T-cell (primary cell): ENCODE measurements at regions not wholly inside any gene's neighbourhood (a gene's known extent, or its start where the extent isn't known, plus 50 kb on each side); places are given as distances from the start of the nearest gene placed in this dataset.

Source experiments
- ATAC-seq, 4 experiments: fragments of 200-7000 bp in 3 of 4; fragments of 150-1000 bp in 1 of 4; cut with Tn5 transposase; replicated peaks in 1 of 4; 1 replicate in 3 of 4; 2 replicates in 1 of 4; pipeline ENCODE4 v1.10.0; 2021; ENCODE audit warnings: moderate library complexity in 3 of 4, mild to moderate bottlenecking in 2 of 4, moderate number of reproducible peaks in 1 of 4
- CTCF ChIA-PET, 2 donors: fragments of 300-600 bp; sonication (Branson Sonifier 250); formaldehyde crosslinking; loops; one replicate each; lab custom pipeline; 2022; ENCODE audit warnings: antibody characterized with exemption in 2 of 2; lab: Charles Lee
- POLR2A ChIA-PET, 2 donors: fragments of 300-600 bp; sonication (Branson Sonifier 250); formaldehyde crosslinking; loops; one replicate each; lab custom pipeline; 2022; ENCODE audit warnings: antibody characterized with exemption in 2 of 2; lab: Charles Lee
- DNase-seq, 35 experiments: peaks; one replicate each; pipeline versions ENCODE4 v3.0.0 to v3.0.0-alpha.2; 2013 to 2023
- H3K27ac ChIP-seq: one replicate; pipeline ENCODE4 v1.5.1; 2013; ENCODE audit warnings: low read length
- H3K27me3 ChIP-seq, 2 experiments: replicated peaks in 1 of 2; 1 replicate in 1 of 2; 2 replicates in 1 of 2; pipeline versions ENCODE4 v1.6.1 to v1.7.0; 2013; ENCODE audit warnings: low read length in 1 of 2, mixed read lengths in 1 of 2; ENCODE audit not compliant: control insufficient read depth in 2 of 2, insufficient read depth in 2 of 2; ENCODE audit errors: extremely low read depth in 1 of 2
- H3K36me3 ChIP-seq, 2 donors: 1 replicate in 1 of 2; 2 replicates in 1 of 2; pipeline versions ENCODE4 v1.6.1 to v1.7.0; 2013; ENCODE audit warnings: low read length in 1 of 2; ENCODE audit not compliant: control insufficient read depth in 2 of 2, insufficient read depth in 1 of 2; ENCODE audit errors: extremely low read depth in 1 of 2
- H3K4me1 ChIP-seq, 2 experiments: 1 replicate in 1 of 2; 2 replicates in 1 of 2; pipeline versions ENCODE4 v1.6.1 to v1.7.0; 2013; ENCODE audit warnings: low read length in 2 of 2, mixed read lengths in 1 of 2; ENCODE audit not compliant: insufficient read depth in 2 of 2, control insufficient read depth in 1 of 2; ENCODE audit errors: extremely low read depth in 1 of 2
- H3K4me3 ChIP-seq, 2 donors: 1 replicate in 1 of 2; 2 replicates in 1 of 2; pipeline versions ENCODE4 v1.5.1 to v1.7.0; 2013; ENCODE audit warnings: mild to moderate bottlenecking in 2 of 2, low read length in 1 of 2, moderate library complexity in 1 of 2; ENCODE audit not compliant: control insufficient read depth in 1 of 2; ENCODE audit errors: extremely low read depth in 1 of 2
- H3K9me3 ChIP-seq: 2 replicates; pipeline ENCODE4 v1.7.0; 2013
- H3K27ac Mint-ChIP-seq, 2 donors: one replicate each; pipeline ENCODE4 v1.8.0; 2020 to 2021; ENCODE audit warnings: mild to moderate bottlenecking in 2 of 2, mixed read lengths in 2 of 2
- H3K27me3 Mint-ChIP-seq, 2 donors: one replicate each; pipeline ENCODE4 v1.8.0; 2021 to 2022; ENCODE audit warnings: mixed read lengths in 2 of 2
- H3K36me3 Mint-ChIP-seq: one replicate; pipeline ENCODE4 v1.8.0; 2021; ENCODE audit warnings: mixed read lengths
- H3K4me1 Mint-ChIP-seq, 3 donors: one replicate each; pipeline ENCODE4 v1.8.0; 2020 to 2022; ENCODE audit warnings: mixed read lengths in 3 of 3, mild to moderate bottlenecking in 1 of 3
- H3K4me3 Mint-ChIP-seq, 3 donors: one replicate each; pipeline ENCODE4 v1.8.0; 2020 to 2022; ENCODE audit warnings: mild to moderate bottlenecking in 3 of 3, mixed read lengths in 3 of 3, moderate library complexity in 3 of 3
- H3K9me3 Mint-ChIP-seq, 3 donors: one replicate each; pipeline ENCODE4 v1.8.0; 2020 to 2022; ENCODE audit warnings: mixed read lengths in 3 of 3
- WGBS: methylation state at CpG from one replicate; pipeline ENCODE4 v1.1.5; 2013; ENCODE audit warnings: missing lambda C conversion rate; ENCODE audit not compliant: insufficient coverage; 5-methylcytosine and 5-hydroxymethylcytosine counted together

- ChIA-PET CTCF (interaction anchor here in 1 of 2 donors (0.6 kb wide), 1 partner anchor 14 kb away, joined by 3 read pairs; no protein-coding TSS in a partner anchor), POLR2A (no interaction called here)
- Mint-ChIP-seq H3K27me3 (no peaks in the 10 kb centered on the region), H3K9me3 (no peaks in the 10 kb centered on the region), H3K4me3 (no peak overlapping the region), H3K36me3 (no peaks in the 10 kb centered on the region), H3K4me1 (no peaks in the 10 kb centered on the region), H3K27ac (no peak overlapping the region)
- H3K27me3 ChIP-seq, result no peaks in the 10 kb centered on the region
- H3K36me3 ChIP-seq, result no peaks in the 10 kb centered on the region
- H3K4me3 ChIP-seq, result no peak overlapping the region
- 100% methylated on average over 2 of the region's 5 CpGs for WGBS
- no peaks in the 10 kb centered on the region for H3K4me1 ChIP-seq
- DNase-seq (no peak), ATAC-seq (no peak)
- H3K27ac ChIP-seq, result no peak overlapping the region
- no peaks in the 10 kb centered on the region for H3K9me3 ChIP-seq
Observed at GRCh38 chr21:23876925-23877558, 1730.2 kb downstream of the MRPL39 start.

GRCh38 chr21:23874271-23874670 is 1733.0 kb downstream of the MRPL39 start:
- Mint-ChIP-seq H3K36me3 (no peaks in the 10 kb centered on the region), H3K27ac (no peak overlapping the region), H3K9me3 (peaks cover 0 to 3% (median 0%) of the 10 kb centered on the region in 3 donors), H3K4me3 (no peak overlapping the region), H3K4me1 (no peaks in the 10 kb centered on the region), H3K27me3 (no peaks in the 10 kb centered on the region)
- H3K9me3 ChIP-seq, result no peaks in the 10 kb centered on the region
- no peak overlapping the region for H3K27ac ChIP-seq
- ChIA-PET CTCF (no interaction called here), POLR2A (no interaction called here)
- H3K4me1 ChIP-seq, result no peaks in the 10 kb centered on the region
- no peak for ATAC-seq
- H3K27me3 ChIP-seq, result no peaks in the 10 kb centered on the region
- WGBS, result no CpG with 5 or more reads among the region's 3 CpGs
- no peak overlapping the region for H3K4me3 ChIP-seq
- H3K36me3 ChIP-seq, result no peaks in the 10 kb centered on the region
- DNase-seq, result no peak

- H3K4me3 ChIP-seq, result no peak overlapping the region
- CTCF ChIA-PET, result interaction anchor here in 1 of 2 donors (0.6 kb wide), 1 partner anchor 12 kb away, joined by 4 read pairs; no protein-coding TSS in a partner anchor
- H3K27ac ChIP-seq, result no peak overlapping the region
- WGBS, result 0% methylated on average over 1 of the region's 6 CpGs
- no peaks in the 10 kb centered on the region for H3K27me3 ChIP-seq
- ATAC-seq (no peak), DNase-seq (no peak)
- Mint-ChIP-seq H3K9me3 (no peaks in the 10 kb centered on the region), H3K4me1 (peaks cover 25 to 28% (median 26%) of the 10 kb centered on the region in 3 donors), H3K4me3 (peak overlapping the region in 1 of 3 donors; percentile 53), H3K27ac (peak overlapping the region; percentile 65 to 86), H3K36me3 (no peaks in the 10 kb centered on the region), H3K27me3 (no peaks in the 10 kb centered on the region)
- POLR2A ChIA-PET, result no interaction called here
- no peaks in the 10 kb centered on the region for H3K9me3 ChIP-seq
- H3K4me1 ChIP-seq, result peaks cover 5 to 30% of the 10 kb centered on the region in 2 experiments
- H3K36me3 ChIP-seq, result peaks cover 0 to 2% of the 10 kb centered on the region in 2 donors
Observed at GRCh38 chr21:23861911-23862504, 1745.3 kb downstream of the MRPL39 start.

- Histone ChIP-seq H3K4me1 (peaks cover 5 to 33% of the 10 kb centered on the region in 2 experiments), H3K9me3 (no peaks in the 10 kb centered on the region), H3K27me3 (no peaks in the 10 kb centered on the region), H3K36me3 (peaks cover 0 to 2% of the 10 kb centered on the region in 2 donors), H3K4me3 (no peak overlapping the region), H3K27ac (no peak overlapping the region)
- no peak overlapping the region for H3K27ac Mint-ChIP-seq
- ATAC-seq (no peak), DNase-seq (no peak)
- H3K27me3 Mint-ChIP-seq, result no peaks in the 10 kb centered on the region
- H3K4me1 Mint-ChIP-seq, result peaks cover 25 to 29% (median 27%) of the 10 kb centered on the region in 3 donors
- H3K9me3 Mint-ChIP-seq, result no peaks in the 10 kb centered on the region
- no peak overlapping the region for H3K4me3 Mint-ChIP-seq
- no peaks in the 10 kb centered on the region for H3K36me3 Mint-ChIP-seq
- CTCF ChIA-PET, result no interaction called here
- 83% methylated on average over 1 of the region's 2 CpGs for WGBS
- POLR2A ChIA-PET, result no interaction called here
Observed at GRCh38 chr21:23858878-23859277, 1748.4 kb downstream of the MRPL39 start.

- ChIA-PET CTCF (interaction anchor here (0.5 to 1.4 kb wide), 5 partner anchors 20 to 1532 kb away, joined by 3 read pairs; no protein-coding TSS in a partner anchor), POLR2A (interaction anchor here in 1 of 2 donors (0.7 kb wide), 1 partner anchor 42 kb away, joined by 6 read pairs; no protein-coding TSS in a partner anchor)
- no peak overlapping the region for H3K27ac Mint-ChIP-seq
- peaks cover 5 to 17% (median 5%) of the 10 kb centered on the region in 3 donors for H3K4me1 Mint-ChIP-seq
- Histone ChIP-seq H3K27ac (no peak overlapping the region), H3K4me1 (peaks cover 0 to 5% of the 10 kb centered on the region in 2 experiments), H3K9me3 (no peaks in the 10 kb centered on the region), H3K36me3 (no peaks in the 10 kb centered on the region), H3K4me3 (no peak overlapping the region), H3K27me3 (peaks cover 0 to 9% of the 10 kb centered on the region in 2 experiments)
- peak in 1 of 4 experiments; percentile 81 for ATAC-seq
- no peaks in the 10 kb centered on the region for H3K36me3 Mint-ChIP-seq
- H3K27me3 Mint-ChIP-seq, result peaks cover 0 to 3% of the 10 kb centered on the region in 2 donors
- WGBS, result no CpG with 5 or more reads among the region's 1 CpG
- peak in 5 of 35 experiments; percentile 1 to 66 (median 7) for DNase-seq
- no peak overlapping the region for H3K4me3 Mint-ChIP-seq
- H3K9me3 Mint-ChIP-seq, result no peaks in the 10 kb centered on the region
Observed at GRCh38 chr21:23853796-23854379, 1753.4 kb downstream of the MRPL39 start.

GRCh38 chr21:23837564-23837963 is 1769.7 kb downstream of the MRPL39 start:
- H3K4me1 Mint-ChIP-seq, result no peaks in the 10 kb centered on the region
- no peak overlapping the region for H3K27ac Mint-ChIP-seq
- Histone ChIP-seq H3K4me3 (no peak overlapping the region), H3K4me1 (no peaks in the 10 kb centered on the region), H3K27ac (no peak overlapping the region), H3K27me3 (no peaks in the 10 kb centered on the region), H3K9me3 (no peaks in the 10 kb centered on the region), H3K36me3 (no peaks in the 10 kb centered on the region)
- no peak for DNase-seq
- ChIA-PET POLR2A (no interaction called here), CTCF (no interaction called here)
- no peak overlapping the region for H3K4me3 Mint-ChIP-seq
- no peaks in the 10 kb centered on the region for H3K27me3 Mint-ChIP-seq
- WGBS, result 86% methylated on average over 1 of the region's 3 CpGs
- no peaks in the 10 kb centered on the region for H3K36me3 Mint-ChIP-seq
- ATAC-seq, result no peak
- H3K9me3 Mint-ChIP-seq, result peaks cover 5 to 13% (median 8%) of the 10 kb centered on the region in 3 donors
